ENCODE measurements at regions not wholly inside any gene's neighbourhood (a gene's known extent, or its start where the extent isn't known, plus 50 kb on each side); places are given as distances from the start of the nearest gene placed in this dataset.
A peak's percentile ranks its signal among the peaks of the same experiment; 100 is the strongest.
"Not testable (repeated sequence)": the region's sequence is repeated elsewhere in the genome, so short reads cannot be mapped to it uniquely, and the experiment has no call there.

- not testable (repeated sequence) for H3K27me3 ChIP-seq (ENCODE audit: control insufficient read depth, insufficient read depth, low read length); H3K4me3 ChIP-seq (ENCODE audit: insufficient read depth, low read depth, low read length); DNase-seq; H3K36me3 ChIP-seq (replicated peaks; ENCODE audit: control insufficient read depth, insufficient read depth, low read length)
Observed at GRCh38 chr7:142467056-142467655, 209.3 kb upstream of the PRSS58 start.

DNA sequence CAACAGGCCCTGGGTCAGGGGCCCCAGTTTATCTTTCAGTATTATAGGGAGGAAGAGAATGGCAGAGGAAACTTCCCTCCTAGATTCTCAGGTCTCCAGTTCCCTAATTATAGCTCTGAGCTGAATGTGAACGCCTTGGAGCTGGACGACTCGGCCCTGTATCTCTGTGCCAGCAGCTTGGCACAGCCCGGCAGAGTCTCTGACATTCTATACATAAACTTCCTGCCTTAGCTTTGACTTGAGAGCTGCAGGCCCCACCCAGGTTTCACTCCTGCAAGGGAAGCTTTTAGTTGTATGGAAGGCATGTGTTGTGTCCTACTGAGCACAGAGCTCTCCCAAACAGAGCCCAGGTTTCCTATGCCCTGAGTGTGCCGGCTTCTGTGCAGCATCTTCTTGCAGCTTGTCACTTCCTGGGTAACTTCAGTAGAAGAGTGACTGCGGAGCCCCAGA lies 205.6 kb upstream of the PRSS58 start:
- no peaks in the 10 kb centered on the region for H3K36me3 ChIP-seq (replicated peaks; ENCODE audit: control insufficient read depth, insufficient read depth, low read length)
- H3K27me3 ChIP-seq (ENCODE audit: control insufficient read depth, insufficient read depth, low read length) = no peaks in the 10 kb centered on the region
- DNase-seq = no peak
- no peak overlapping the region for H3K4me3 ChIP-seq (ENCODE audit: insufficient read depth, low read depth, low read length)

DNA sequence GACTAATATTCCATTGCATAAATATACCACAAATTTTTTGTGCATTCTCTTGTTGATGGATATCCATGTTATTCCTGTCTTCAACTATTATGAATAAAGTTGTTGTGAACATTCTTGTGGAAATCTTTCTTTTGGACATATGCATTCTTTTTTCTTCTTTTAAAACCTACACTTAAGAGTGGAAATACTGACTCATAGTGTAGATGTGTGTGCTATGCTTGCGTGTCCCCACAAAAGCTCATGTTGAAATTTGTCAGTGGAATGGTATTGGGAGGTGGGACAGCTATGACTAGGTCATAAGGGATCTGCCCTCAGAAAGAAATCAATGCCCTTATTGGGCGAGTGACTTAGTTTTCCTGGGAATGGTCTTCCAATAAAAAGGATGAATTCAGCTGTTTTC lies 203.6 kb upstream of the PRSS58 start:
- no peak for DNase-seq
- no peak overlapping the region for H3K4me3 ChIP-seq (ENCODE audit: insufficient read depth, low read depth, low read length)
- no peaks in the 10 kb centered on the region for H3K27me3 ChIP-seq (ENCODE audit: control insufficient read depth, insufficient read depth, low read length)
- no peaks in the 10 kb centered on the region for H3K36me3 ChIP-seq (replicated peaks; ENCODE audit: control insufficient read depth, insufficient read depth, low read length)

DNA sequence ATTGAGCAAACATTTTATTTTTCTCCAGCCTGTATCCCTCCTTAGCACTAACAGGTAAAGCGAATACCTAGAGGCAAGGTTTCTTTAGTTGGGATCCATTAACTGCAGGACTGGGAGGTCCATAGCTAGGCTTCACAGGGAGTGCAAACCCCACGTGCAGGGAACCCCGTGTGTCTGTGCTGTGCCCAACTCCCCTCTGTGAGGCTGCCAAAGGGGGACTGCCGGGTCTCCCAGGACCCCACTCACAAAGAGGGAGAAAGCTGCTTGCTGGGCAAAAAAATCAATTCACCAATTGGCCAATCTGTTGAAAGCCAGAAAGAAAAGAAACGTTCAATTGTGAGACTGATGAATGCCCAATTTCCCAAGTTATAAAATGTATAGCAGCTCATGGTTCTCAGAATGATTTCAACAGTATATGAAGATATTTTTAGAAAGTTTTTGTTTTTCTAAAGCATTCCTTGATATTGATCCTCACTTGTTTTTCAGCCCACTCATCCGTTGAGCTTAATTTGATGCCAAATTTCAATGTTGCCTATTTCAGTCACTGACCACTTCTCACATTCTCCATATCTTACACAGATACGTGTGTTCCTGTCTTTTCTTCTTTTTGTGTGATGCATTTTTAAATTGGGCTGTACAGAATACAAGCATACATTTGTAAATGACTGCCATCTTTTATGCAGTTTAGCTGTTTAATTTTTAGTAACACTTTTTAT lies 202.7 kb upstream of the PRSS58 start:
- no peak overlapping the region for H3K4me3 ChIP-seq (ENCODE audit: insufficient read depth, low read depth, low read length)
- no peaks in the 10 kb centered on the region for H3K27me3 ChIP-seq (ENCODE audit: control insufficient read depth, insufficient read depth, low read length)
- no peaks in the 10 kb centered on the region for H3K36me3 ChIP-seq (replicated peaks; ENCODE audit: control insufficient read depth, insufficient read depth, low read length)
- DNase-seq = no peak

- H3K36me3 ChIP-seq (replicated peaks; ENCODE audit: control insufficient read depth, insufficient read depth, low read length) = no peaks in the 10 kb centered on the region
- H3K4me3 ChIP-seq (ENCODE audit: insufficient read depth, low read depth, low read length) = no peak overlapping the region
- no peaks in the 10 kb centered on the region for H3K27me3 ChIP-seq (ENCODE audit: control insufficient read depth, insufficient read depth, low read length)
- DNase-seq = peak; percentile 64
Observed at GRCh38 chr7:142459551-142459963, 201.7 kb upstream of the PRSS58 start.

GRCh38 chr7:142457146-142457703 lies 199.4 kb upstream of the PRSS58 start:
- no peak for DNase-seq
- no peaks in the 10 kb centered on the region for H3K36me3 ChIP-seq (replicated peaks; ENCODE audit: control insufficient read depth, insufficient read depth, low read length)
- H3K27me3 ChIP-seq (ENCODE audit: control insufficient read depth, insufficient read depth, low read length) = no peaks in the 10 kb centered on the region
- H3K4me3 ChIP-seq (ENCODE audit: insufficient read depth, low read depth, low read length) = no peak overlapping the region

DNA sequence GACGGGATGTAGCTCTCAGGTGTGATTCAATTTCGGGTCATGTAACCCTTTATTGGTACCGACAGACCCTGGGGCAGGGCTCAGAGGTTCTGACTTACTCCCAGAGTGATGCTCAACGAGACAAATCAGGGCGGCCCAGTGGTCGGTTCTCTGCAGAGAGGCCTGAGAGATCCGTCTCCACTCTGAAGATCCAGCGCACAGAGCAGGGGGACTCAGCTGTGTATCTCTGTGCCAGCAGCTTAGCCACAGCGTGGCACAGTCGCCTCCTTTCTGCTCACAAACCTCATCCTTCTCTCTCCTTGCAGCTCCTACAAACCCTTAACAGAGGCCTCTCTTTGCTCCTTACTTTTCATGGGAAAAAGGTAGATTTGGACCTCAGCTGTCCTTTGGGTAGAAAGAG lies 197.5 kb upstream of the PRSS58 start:
- Histone ChIP-seq H3K4me3 (ENCODE audit: insufficient read depth, low read depth, low read length) (no peak overlapping the region), H3K36me3 (replicated peaks; ENCODE audit: control insufficient read depth, insufficient read depth, low read length) (no peaks in the 10 kb centered on the region), H3K27me3 (ENCODE audit: control insufficient read depth, insufficient read depth, low read length) (no peaks in the 10 kb centered on the region)
- DNase-seq = no peak

- H3K27me3 ChIP-seq (ENCODE audit: control insufficient read depth, insufficient read depth, low read length) = no peaks in the 10 kb centered on the region
- H3K36me3 ChIP-seq (replicated peaks; ENCODE audit: control insufficient read depth, insufficient read depth, low read length) = no peaks in the 10 kb centered on the region
- DNase-seq = no peak
- no peak overlapping the region for H3K4me3 ChIP-seq (ENCODE audit: insufficient read depth, low read depth, low read length)
Observed at GRCh38 chr7:142454862-142455261, 197.0 kb upstream of the PRSS58 start.

GRCh38 chr7:142452791-142453190 lies 194.9 kb upstream of the PRSS58 start:
- DNase-seq = no peak
- Histone ChIP-seq H3K27me3 (ENCODE audit: control insufficient read depth, insufficient read depth, low read length) (no peaks in the 10 kb centered on the region), H3K4me3 (ENCODE audit: insufficient read depth, low read depth, low read length) (no peak overlapping the region), H3K36me3 (replicated peaks; ENCODE audit: control insufficient read depth, insufficient read depth, low read length) (no peaks in the 10 kb centered on the region)

- no peaks in the 10 kb centered on the region for H3K27me3 ChIP-seq (ENCODE audit: control insufficient read depth, insufficient read depth, low read length)
- H3K36me3 ChIP-seq (replicated peaks; ENCODE audit: control insufficient read depth, insufficient read depth, low read length) = no peaks in the 10 kb centered on the region
- no peak for DNase-seq
- H3K4me3 ChIP-seq (ENCODE audit: insufficient read depth, low read depth, low read length) = no peak overlapping the region
Observed at GRCh38 chr7:142451817-142452216, 194.0 kb upstream of the PRSS58 start.

DNA sequence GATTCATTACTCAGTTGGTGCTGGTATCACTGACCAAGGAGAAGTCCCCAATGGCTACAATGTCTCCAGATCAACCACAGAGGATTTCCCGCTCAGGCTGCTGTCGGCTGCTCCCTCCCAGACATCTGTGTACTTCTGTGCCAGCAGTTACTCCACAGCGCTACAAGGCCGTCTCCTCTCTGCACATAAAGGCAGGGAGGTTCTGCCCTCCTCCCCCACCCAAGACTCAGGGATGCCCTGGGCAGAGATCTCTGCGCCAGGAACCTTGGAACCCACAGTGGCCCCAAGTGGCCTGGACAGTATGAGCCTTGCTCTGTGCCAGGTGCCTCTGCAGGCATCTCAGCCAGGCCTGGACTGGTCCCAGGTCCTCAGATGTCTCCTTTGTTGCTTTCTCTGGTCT lies 193.4 kb upstream of the PRSS58 start:
- no peak for DNase-seq
- H3K36me3 ChIP-seq (replicated peaks; ENCODE audit: control insufficient read depth, insufficient read depth, low read length) = no peaks in the 10 kb centered on the region
- no peaks in the 10 kb centered on the region for H3K27me3 ChIP-seq (ENCODE audit: control insufficient read depth, insufficient read depth, low read length)
- no peak overlapping the region for H3K4me3 ChIP-seq (ENCODE audit: insufficient read depth, low read depth, low read length)

GRCh38 chr7:142450695-142451094 lies 192.8 kb upstream of the PRSS58 start:
- no peak for DNase-seq
- Histone ChIP-seq H3K27me3 (ENCODE audit: control insufficient read depth, insufficient read depth, low read length) (no peaks in the 10 kb centered on the region), H3K4me3 (ENCODE audit: insufficient read depth, low read depth, low read length) (no peak overlapping the region), H3K36me3 (replicated peaks; ENCODE audit: control insufficient read depth, insufficient read depth, low read length) (no peaks in the 10 kb centered on the region)

- H3K36me3 ChIP-seq (replicated peaks; ENCODE audit: control insufficient read depth, insufficient read depth, low read length) = no peaks in the 10 kb centered on the region
Observed at GRCh38 chr7:142450206-142450605, 192.3 kb upstream of the PRSS58 start.

GRCh38 chr7:142448857-142449256 lies 191.0 kb upstream of the PRSS58 start:
- not testable (repeated sequence) for H3K4me3 ChIP-seq (ENCODE audit: insufficient read depth, low read depth, low read length); H3K36me3 ChIP-seq (replicated peaks; ENCODE audit: control insufficient read depth, insufficient read depth, low read length); H3K27me3 ChIP-seq (ENCODE audit: control insufficient read depth, insufficient read depth, low read length); DNase-seq

More at GRCh38 chr7:142450206-142450605, 192.3 kb upstream of the PRSS58 start:
- no peaks in the 10 kb centered on the region for H3K27me3 ChIP-seq (ENCODE audit: control insufficient read depth, insufficient read depth, low read length)
- H3K4me3 ChIP-seq (ENCODE audit: insufficient read depth, low read depth, low read length) = no peak overlapping the region
- no peak for DNase-seq

- DNase-seq = no peak
Observed at GRCh38 chr7:142447762-142448161, 189.9 kb upstream of the PRSS58 start.

More at GRCh38 chr7:142447762-142448161, 189.9 kb upstream of the PRSS58 start:
- H3K4me3 ChIP-seq (ENCODE audit: insufficient read depth, low read depth, low read length) = no peak overlapping the region
- H3K27me3 ChIP-seq (ENCODE audit: control insufficient read depth, insufficient read depth, low read length) = no peaks in the 10 kb centered on the region
- no peaks in the 10 kb centered on the region for H3K36me3 ChIP-seq (replicated peaks; ENCODE audit: control insufficient read depth, insufficient read depth, low read length)

All from H7 (cell line).